OCI-LY7 (cell line): ENCODE measurements at regions not wholly inside any gene's neighbourhood (a gene's known extent, or its start where the extent isn't known, plus 50 kb on each side); places are given as distances from the start of the nearest gene placed in this dataset.

Experiments used
- BruUV-seq: library from RNA; stranded (reverse); fragments of 400-500 nt; replicated peaks from 2 replicates; lab custom pipeline; 2021; lab: Mats Ljungman, UMichigan
- CTCF ChIA-PET: fragments of 300-600 bp; sonication (Branson Sonifier 250); formaldehyde crosslinking; loops from one replicate; lab custom pipeline; 2022; ENCODE audit warnings: antibody characterized with exemption; ENCODE audit not compliant: unreplicated experiment; lab: Charles Lee
- POLR2A ChIA-PET: fragments of 300-600 bp; sonication (Branson Sonifier 250); formaldehyde crosslinking; loops from one replicate; lab custom pipeline; 2022; ENCODE audit warnings: antibody characterized with exemption; lab: Charles Lee
- DNase-seq: peaks from one replicate; pipeline ENCODE4 v3.0.0-alpha.2; 2015; ENCODE audit warnings: low spot score
- H2AFZ ChIP-seq: fragments of 200-600 bp; sonication (generic), shearing (Covaris generic); 2 replicates; pipeline ENCODE4 v1.6.1; 2014; ENCODE audit warnings: mild to moderate bottlenecking, antibody characterized with exemption, low read length, moderate library complexity
- H3K27ac ChIP-seq: fragments of 200-600 bp; sonication (generic); 2 replicates; pipeline ENCODE4 v1.5.1; 2014; ENCODE audit warnings: mixed run types, low read depth, mild to moderate bottlenecking, moderate library complexity, low read length, inconsistent platforms; ENCODE audit not compliant: poor library complexity, severe bottlenecking
- H3K36me3 ChIP-seq: fragments of 200-600 bp; sonication (generic); 2 replicates; pipeline ENCODE4 v1.6.1; 2014; ENCODE audit warnings: mild to moderate bottlenecking, antibody characterized with exemption, low read length, moderate library complexity, mixed read lengths; ENCODE audit not compliant: insufficient read depth
- H3K4me1 ChIP-seq: fragments of 200-600 bp; sonication (generic); 2 replicates; pipeline ENCODE4 v1.5.1; 2014; ENCODE audit warnings: mild to moderate bottlenecking, low read length; ENCODE audit not compliant: insufficient read depth, poor library complexity, severe bottlenecking
- H3K4me2 ChIP-seq: fragments of 200-600 bp; sonication (generic); 2 replicates; pipeline ENCODE4 v1.6.1; 2014; ENCODE audit warnings: mild to moderate bottlenecking, low read length
- H3K4me3 ChIP-seq: fragments of 200-600 bp; sonication (generic); 2 replicates; pipeline ENCODE4 v1.5.1; 2014; ENCODE audit warnings: mild to moderate bottlenecking, low read depth, low read length; ENCODE audit not compliant: poor library complexity, severe bottlenecking
- H3K79me2 ChIP-seq: fragments of 200-600 bp; sonication (generic); 2 replicates; pipeline ENCODE4 v1.6.1; 2016; ENCODE audit warnings: low read depth, mild to moderate bottlenecking, low read length, moderate library complexity, mixed read lengths; ENCODE audit not compliant: insufficient read depth
- H3K9me2 ChIP-seq: fragments of 200-600 bp; sonication (generic); 2 replicates; pipeline ENCODE4 v1.6.1; 2016; ENCODE audit warnings: mild to moderate bottlenecking, low read length, mixed read lengths; ENCODE audit not compliant: insufficient read depth
- H3K9me3 ChIP-seq: fragments of 200-600 bp; sonication (generic); 2 replicates; pipeline ENCODE4 v1.6.1; 2014; ENCODE audit warnings: mild to moderate bottlenecking, mixed run types, low read length, mixed read lengths
- H4K20me1 ChIP-seq: fragments of 200-600 bp; sonication (generic); 2 replicates; pipeline ENCODE4 v1.6.1; 2014; ENCODE audit warnings: mild to moderate bottlenecking, antibody characterized with exemption, low read length, moderate library complexity, mixed read lengths; ENCODE audit not compliant: insufficient read depth
- EZH2phosphoT487 ChIP-seq: fragments of 200-600 bp; sonication (generic); IDR thresholded peaks from 2 replicates; pipeline ENCODE4 v1.6.1; 2018; ENCODE audit warnings: low read depth, borderline replicate concordance, mild to moderate bottlenecking, mixed run types, antibody characterized with exemption, low read length, moderate library complexity, mixed read lengths
- intact Hi-C: fragments of 100-400 bp; cut with micrococcal nuclease; formaldehyde crosslinking; loops from one replicate; pipeline ENCODE4 v1.10.0; 2022; ENCODE audit not compliant: unreplicated experiment
- TF ChIP-seq, protein P1 (sequence below): fragments of 200-600 bp; sonication (generic); conservative IDR thresholded peaks from 2 replicates; pipeline ENCODE4 v1.5.1; 2014; ENCODE audit warnings: mild to moderate bottlenecking, antibody characterized with exemption, low read length, moderate library complexity, mixed read lengths

DNA sequence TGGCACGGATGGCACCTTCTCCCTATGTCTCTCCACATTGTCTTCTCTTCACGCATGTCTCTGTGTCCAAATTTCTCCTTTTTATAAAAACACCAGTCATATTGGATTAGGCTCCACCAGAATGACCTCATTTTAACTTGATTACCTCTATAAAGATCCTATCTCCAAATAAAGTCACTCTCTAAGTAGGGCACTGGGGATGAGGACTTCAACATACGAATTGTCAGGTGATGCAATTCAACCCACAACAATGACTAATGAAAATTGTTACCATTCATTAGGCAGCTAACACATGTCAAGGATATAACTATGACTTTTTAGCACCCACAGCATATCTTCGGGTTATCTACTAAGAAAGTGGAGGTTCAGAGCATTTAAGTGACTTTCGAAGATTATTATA, 55.5 kb upstream of the USP47 start:
- H3K9me2 ChIP-seq, result no peaks in the 10 kb centered on the region
- no peak overlapping the region for H3K4me3 ChIP-seq
- no peaks in the 10 kb centered on the region for H3K9me3 ChIP-seq
- no peaks in the 10 kb centered on the region for H3K79me2 ChIP-seq
- ChIA-PET CTCF (no interaction called here), POLR2A (interaction anchor here (0.6 kb wide), 1 partner anchor 155 kb away, joined by 5 read pairs; no protein-coding TSS in a partner anchor)
- BruUV-seq, result no TSS peak
- TF ChIP-seq, protein P1, sequence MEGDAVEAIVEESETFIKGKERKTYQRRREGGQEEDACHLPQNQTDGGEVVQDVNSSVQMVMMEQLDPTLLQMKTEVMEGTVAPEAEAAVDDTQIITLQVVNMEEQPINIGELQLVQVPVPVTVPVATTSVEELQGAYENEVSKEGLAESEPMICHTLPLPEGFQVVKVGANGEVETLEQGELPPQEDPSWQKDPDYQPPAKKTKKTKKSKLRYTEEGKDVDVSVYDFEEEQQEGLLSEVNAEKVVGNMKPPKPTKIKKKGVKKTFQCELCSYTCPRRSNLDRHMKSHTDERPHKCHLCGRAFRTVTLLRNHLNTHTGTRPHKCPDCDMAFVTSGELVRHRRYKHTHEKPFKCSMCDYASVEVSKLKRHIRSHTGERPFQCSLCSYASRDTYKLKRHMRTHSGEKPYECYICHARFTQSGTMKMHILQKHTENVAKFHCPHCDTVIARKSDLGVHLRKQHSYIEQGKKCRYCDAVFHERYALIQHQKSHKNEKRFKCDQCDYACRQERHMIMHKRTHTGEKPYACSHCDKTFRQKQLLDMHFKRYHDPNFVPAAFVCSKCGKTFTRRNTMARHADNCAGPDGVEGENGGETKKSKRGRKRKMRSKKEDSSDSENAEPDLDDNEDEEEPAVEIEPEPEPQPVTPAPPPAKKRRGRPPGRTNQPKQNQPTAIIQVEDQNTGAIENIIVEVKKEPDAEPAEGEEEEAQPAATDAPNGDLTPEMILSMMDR, result no peak
- TF ChIP-seq EZH2phosphoT487, result no peak
- no peak overlapping the region for H3K27ac ChIP-seq
- no peak for DNase-seq
- H4K20me1 ChIP-seq, result no peaks in the 10 kb centered on the region
- intact Hi-C loops, result loop anchor here (5.0 kb wide), 1 partner anchor 994 kb away; no protein-coding TSS in a partner anchor
- H3K4me2 ChIP-seq, result no peak overlapping the region
- H3K36me3 ChIP-seq, result no peaks in the 10 kb centered on the region
- H2AFZ ChIP-seq, result no peak overlapping the region
- H3K4me1 ChIP-seq, result no peaks in the 10 kb centered on the region

DNA sequence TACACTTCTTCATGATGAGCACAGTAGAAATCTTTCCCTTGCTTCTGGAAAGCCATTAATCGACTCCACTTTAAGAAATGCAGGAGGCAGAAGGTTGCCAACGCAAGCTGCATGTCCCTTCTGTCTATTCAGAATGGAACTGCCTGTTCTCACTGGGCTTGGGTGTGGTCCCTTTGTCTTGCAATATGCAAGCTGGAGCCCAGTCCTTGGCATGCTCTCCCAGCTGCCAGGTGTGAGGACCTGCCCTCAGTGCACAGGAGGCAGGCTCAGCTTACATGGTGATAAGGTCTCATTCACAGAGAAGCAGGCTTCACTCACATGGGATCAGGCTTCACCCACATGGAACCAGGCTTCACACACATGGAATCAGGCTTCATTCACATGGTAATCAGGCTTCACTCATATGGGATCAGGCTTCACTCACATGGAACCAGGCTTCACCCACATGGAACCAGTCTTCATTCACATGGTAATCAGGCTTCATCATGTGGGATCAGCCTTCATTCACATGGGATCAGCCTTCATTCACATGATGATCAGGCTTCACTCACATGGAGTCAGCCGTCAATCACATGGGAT, 59.2 kb upstream of the USP47 start:
- no peaks in the 10 kb centered on the region for H3K36me3 ChIP-seq
- no peaks in the 10 kb centered on the region for H3K9me2 ChIP-seq
- no peaks in the 10 kb centered on the region for H4K20me1 ChIP-seq
- no peak overlapping the region for H3K4me3 ChIP-seq
- H3K79me2 ChIP-seq, result no peaks in the 10 kb centered on the region
- H3K9me3 ChIP-seq, result no peaks in the 10 kb centered on the region
- no peak overlapping the region for H3K4me2 ChIP-seq
- BruUV-seq, result no TSS peak
- intact Hi-C loops, result no loop called here
- TF ChIP-seq EZH2phosphoT487, result no peak
- no peaks in the 10 kb centered on the region for H3K4me1 ChIP-seq
- H2AFZ ChIP-seq, result no peak overlapping the region
- ChIA-PET POLR2A (no interaction called here), CTCF (no interaction called here)
- H3K27ac ChIP-seq, result no peak overlapping the region
- no peak for DNase-seq

DNA sequence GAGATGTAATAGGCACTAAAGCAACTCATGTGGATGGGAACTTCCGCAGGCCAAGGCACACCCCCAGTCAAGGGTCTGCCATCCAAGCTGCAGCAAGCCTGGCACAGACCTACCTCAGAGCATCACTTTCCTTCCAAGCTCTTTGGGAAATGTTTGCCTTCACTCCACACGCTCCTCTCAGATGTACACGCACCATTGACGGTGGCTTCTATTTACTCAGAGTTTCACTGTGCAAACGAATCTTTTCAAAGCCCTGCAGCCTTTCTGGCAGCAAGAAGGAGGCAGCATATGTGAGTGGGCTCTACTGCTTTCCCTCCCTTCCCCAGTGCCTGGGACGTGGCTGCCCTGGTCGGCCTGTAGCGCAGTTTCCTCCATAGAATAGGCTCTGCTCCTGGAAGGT, 60.9 kb upstream of the USP47 start:
- Histone ChIP-seq H3K79me2 (no peaks in the 10 kb centered on the region), H3K4me3 (no peak overlapping the region), H2AFZ (no peak overlapping the region), H3K9me3 (no peaks in the 10 kb centered on the region), H3K4me1 (no peaks in the 10 kb centered on the region), H4K20me1 (no peaks in the 10 kb centered on the region), H3K4me2 (no peak overlapping the region), H3K27ac (no peak overlapping the region), H3K9me2 (no peaks in the 10 kb centered on the region), H3K36me3 (no peaks in the 10 kb centered on the region)
- intact Hi-C loops, result no loop called here
- ChIA-PET POLR2A (no interaction called here), CTCF (no interaction called here)
- BruUV-seq, result no TSS peak
- TF ChIP-seq, protein P1, result no peak
- TF ChIP-seq EZH2phosphoT487, result no peak
- no peak for DNase-seq
